ENCODE measurements at regions not wholly inside any gene's neighbourhood (a gene's known extent, or its start where the extent isn't known, plus 50 kb on each side); places are given as distances from the start of the nearest gene placed in this dataset.
"Not testable (repeated sequence)": the region's sequence is repeated elsewhere in the genome, so short reads cannot be mapped to it uniquely, and the experiment has no call there.

DNA sequence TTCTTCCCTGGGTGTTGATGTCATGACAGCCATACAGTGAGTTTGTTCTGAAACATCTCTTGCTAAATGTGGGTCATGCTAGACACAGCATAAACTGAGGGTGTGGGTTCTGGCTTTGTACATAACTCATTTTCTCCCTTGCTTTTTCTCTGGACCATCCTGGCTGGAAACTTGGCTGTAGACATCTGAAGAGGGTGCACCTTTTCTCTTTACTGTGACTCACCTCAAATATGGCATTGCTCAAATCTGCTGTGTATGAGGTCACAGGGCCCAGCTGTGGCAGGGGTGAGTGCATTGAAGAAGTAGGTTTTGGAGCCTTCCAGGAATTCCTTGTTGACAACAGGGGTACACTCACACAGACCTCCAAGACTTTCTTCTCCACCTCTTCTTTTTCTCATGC is 465.5 kb upstream of the AMELY start:
- no peaks in the 10 kb centered on the region for H3K79me2 ChIP-seq (ENCODE audit: insufficient read depth, low read length)
- TF ChIP-seq EZH2 (IDR thresholded peaks at IDR 0.05; ENCODE audit: borderline replicate concordance, low read length) = no peak
- TF ChIP-seq, protein P1, sequence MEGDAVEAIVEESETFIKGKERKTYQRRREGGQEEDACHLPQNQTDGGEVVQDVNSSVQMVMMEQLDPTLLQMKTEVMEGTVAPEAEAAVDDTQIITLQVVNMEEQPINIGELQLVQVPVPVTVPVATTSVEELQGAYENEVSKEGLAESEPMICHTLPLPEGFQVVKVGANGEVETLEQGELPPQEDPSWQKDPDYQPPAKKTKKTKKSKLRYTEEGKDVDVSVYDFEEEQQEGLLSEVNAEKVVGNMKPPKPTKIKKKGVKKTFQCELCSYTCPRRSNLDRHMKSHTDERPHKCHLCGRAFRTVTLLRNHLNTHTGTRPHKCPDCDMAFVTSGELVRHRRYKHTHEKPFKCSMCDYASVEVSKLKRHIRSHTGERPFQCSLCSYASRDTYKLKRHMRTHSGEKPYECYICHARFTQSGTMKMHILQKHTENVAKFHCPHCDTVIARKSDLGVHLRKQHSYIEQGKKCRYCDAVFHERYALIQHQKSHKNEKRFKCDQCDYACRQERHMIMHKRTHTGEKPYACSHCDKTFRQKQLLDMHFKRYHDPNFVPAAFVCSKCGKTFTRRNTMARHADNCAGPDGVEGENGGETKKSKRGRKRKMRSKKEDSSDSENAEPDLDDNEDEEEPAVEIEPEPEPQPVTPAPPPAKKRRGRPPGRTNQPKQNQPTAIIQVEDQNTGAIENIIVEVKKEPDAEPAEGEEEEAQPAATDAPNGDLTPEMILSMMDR (IDR thresholded peaks at IDR 0.05; ENCODE audit: low read length) = no peak
- no peak overlapping the region for H3K27ac ChIP-seq (ENCODE audit: low read depth, low read length, poor library complexity, severe bottlenecking)
- H3K4me2 ChIP-seq (ENCODE audit: low read length) = no peak overlapping the region
- H3K9me2 ChIP-seq (ENCODE audit: low read depth, low read length) = no peaks in the 10 kb centered on the region
- H4K20me1 ChIP-seq (ENCODE audit: insufficient read depth, low read length) = no peaks in the 10 kb centered on the region
- H3K36me3 ChIP-seq (ENCODE audit: insufficient read depth, low read length) = peaks cover 30% of the 10 kb centered on the region
- no peak overlapping the region for H2AFZ ChIP-seq (ENCODE audit: low read length)
- H3F3A ChIP-seq (ENCODE audit: insufficient read depth, low read length) = no peaks in the 10 kb centered on the region
- H3K4me3 ChIP-seq (ENCODE audit: low read depth, low read length, poor library complexity, severe bottlenecking) = no peak overlapping the region
- H3K4me1 ChIP-seq (ENCODE audit: insufficient read depth, low read length, severe bottlenecking) = no peaks in the 10 kb centered on the region
- no peaks in the 10 kb centered on the region for H3K9me3 ChIP-seq (ENCODE audit: low read length)
- H3K9ac ChIP-seq (ENCODE audit: low read length) = no peak overlapping the region
- H3K27me3 ChIP-seq (ENCODE audit: insufficient read depth, low read length) = no peaks in the 10 kb centered on the region

DNA sequence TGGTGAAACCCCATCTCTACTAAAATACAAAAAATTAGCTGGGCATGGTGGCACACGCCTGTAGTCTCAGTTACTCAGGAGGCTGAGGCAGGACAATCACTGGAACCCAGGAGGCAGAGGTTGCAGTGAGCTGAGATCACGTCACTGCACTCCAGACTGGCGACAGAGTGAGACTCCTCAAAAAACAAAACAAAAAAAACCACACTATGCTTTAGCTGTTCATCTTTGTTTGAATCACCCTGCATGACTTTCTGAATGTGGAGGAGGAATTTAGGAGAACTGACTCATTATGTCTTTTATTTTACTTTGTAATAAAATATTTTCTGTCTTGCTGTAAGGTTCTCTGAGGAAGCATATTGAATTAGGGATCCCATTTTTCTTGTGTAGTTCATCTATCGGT is 462.9 kb upstream of the AMELY start:
- not testable (repeated sequence) for H3K27ac ChIP-seq (ENCODE audit: low read depth, low read length, poor library complexity, severe bottlenecking); H3K27me3 ChIP-seq (ENCODE audit: insufficient read depth, low read length); H3K4me1 ChIP-seq (ENCODE audit: insufficient read depth, low read length, severe bottlenecking); H3K4me2 ChIP-seq (ENCODE audit: low read length); H4K20me1 ChIP-seq (ENCODE audit: insufficient read depth, low read length); H3K9ac ChIP-seq (ENCODE audit: low read length); H2AFZ ChIP-seq (ENCODE audit: low read length); H3K9me2 ChIP-seq (ENCODE audit: low read depth, low read length); H3K79me2 ChIP-seq (ENCODE audit: insufficient read depth, low read length); H3K4me3 ChIP-seq (ENCODE audit: low read depth, low read length, poor library complexity, severe bottlenecking); H3F3A ChIP-seq (ENCODE audit: insufficient read depth, low read length); H3K9me3 ChIP-seq (ENCODE audit: low read length)
- H3K36me3 ChIP-seq (ENCODE audit: insufficient read depth, low read length) = peaks cover 44% of the 10 kb centered on the region

DNA sequence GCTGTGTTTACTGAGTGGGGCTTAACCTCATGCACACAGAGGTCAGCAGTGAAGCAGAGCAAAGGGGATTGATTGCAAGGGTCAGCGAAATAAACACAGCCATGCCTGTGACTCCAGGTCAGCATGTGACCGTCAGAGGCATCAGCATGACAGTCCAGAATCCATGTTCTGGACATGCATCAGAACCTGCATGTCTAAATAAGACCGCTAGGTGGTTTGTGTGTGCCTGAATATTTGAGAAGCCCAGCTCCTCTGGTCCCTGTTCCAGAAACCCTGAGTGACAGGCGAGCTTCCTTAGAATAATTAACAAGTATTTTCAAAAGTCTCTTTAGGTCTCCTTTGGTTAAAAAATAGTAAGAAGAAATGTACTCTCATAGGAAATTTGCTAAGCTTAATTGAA is 460.4 kb upstream of the AMELY start:
- H3K4me2 ChIP-seq (ENCODE audit: low read length); H3K4me3 ChIP-seq (ENCODE audit: low read depth, low read length, poor library complexity, severe bottlenecking); H3K27ac ChIP-seq (ENCODE audit: low read depth, low read length, poor library complexity, severe bottlenecking); H4K20me1 ChIP-seq (ENCODE audit: insufficient read depth, low read length); H3K4me1 ChIP-seq (ENCODE audit: insufficient read depth, low read length, severe bottlenecking); H3K9ac ChIP-seq (ENCODE audit: low read length); H3K9me3 ChIP-seq (ENCODE audit: low read length); H3K79me2 ChIP-seq (ENCODE audit: insufficient read depth, low read length); H2AFZ ChIP-seq (ENCODE audit: low read length); H3F3A ChIP-seq (ENCODE audit: insufficient read depth, low read length); H3K27me3 ChIP-seq (ENCODE audit: insufficient read depth, low read length); H3K9me2 ChIP-seq (ENCODE audit: low read depth, low read length): not testable (repeated sequence)
- peaks cover 49% of the 10 kb centered on the region for H3K36me3 ChIP-seq (ENCODE audit: insufficient read depth, low read length)

DNA sequence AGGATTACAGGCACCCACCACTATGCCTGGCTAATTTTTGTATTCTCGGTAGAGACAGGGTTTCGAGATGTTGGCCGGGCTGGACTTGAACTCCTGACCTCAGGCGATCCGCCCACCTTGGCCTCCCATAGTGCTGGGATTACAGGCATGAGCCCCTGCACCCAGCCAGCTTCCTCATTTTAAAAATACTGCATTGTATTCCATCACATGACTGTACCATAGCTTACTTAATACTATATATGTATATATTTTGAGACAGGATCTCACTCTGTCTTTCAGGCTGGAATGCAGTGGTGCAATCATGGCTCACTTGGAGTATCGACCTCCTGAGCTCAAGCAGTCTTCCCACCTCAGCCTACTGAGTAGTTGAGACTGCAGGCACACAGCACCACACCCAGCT is 459.5 kb upstream of the AMELY start:
- H3K4me2 ChIP-seq (ENCODE audit: low read length); H3K27ac ChIP-seq (ENCODE audit: low read depth, low read length, poor library complexity, severe bottlenecking); H3K9me2 ChIP-seq (ENCODE audit: low read depth, low read length); H3K9ac ChIP-seq (ENCODE audit: low read length); H3F3A ChIP-seq (ENCODE audit: insufficient read depth, low read length); H3K79me2 ChIP-seq (ENCODE audit: insufficient read depth, low read length); H3K9me3 ChIP-seq (ENCODE audit: low read length); H3K27me3 ChIP-seq (ENCODE audit: insufficient read depth, low read length); H2AFZ ChIP-seq (ENCODE audit: low read length); H3K4me1 ChIP-seq (ENCODE audit: insufficient read depth, low read length, severe bottlenecking); H3K4me3 ChIP-seq (ENCODE audit: low read depth, low read length, poor library complexity, severe bottlenecking); H4K20me1 ChIP-seq (ENCODE audit: insufficient read depth, low read length): not testable (repeated sequence)
- H3K36me3 ChIP-seq (ENCODE audit: insufficient read depth, low read length) = peaks cover 44% of the 10 kb centered on the region

DNA sequence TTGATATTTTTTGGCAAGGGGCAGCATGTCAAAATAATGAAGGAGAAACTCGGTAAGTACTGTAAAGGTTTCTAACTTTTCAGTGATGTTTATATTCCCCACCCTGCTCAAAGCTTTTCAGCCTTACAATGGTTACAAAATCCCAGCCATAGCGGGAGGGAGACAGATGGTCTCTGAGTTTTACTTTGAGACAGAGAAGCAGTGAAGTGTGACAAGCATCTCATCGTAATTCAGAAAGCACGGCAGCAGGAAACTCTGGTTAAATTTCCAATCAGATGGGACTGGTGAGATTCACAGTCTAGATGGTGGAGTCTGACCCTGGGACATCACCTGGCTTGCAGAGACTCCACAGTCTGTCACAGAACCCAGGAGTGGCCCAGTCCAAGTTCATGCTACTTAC is 448.0 kb upstream of the AMELY start:
- H3K9me3 ChIP-seq (ENCODE audit: low read length) = no peaks in the 10 kb centered on the region
- H3K27ac ChIP-seq (ENCODE audit: low read depth, low read length, poor library complexity, severe bottlenecking) = peak overlapping the region; percentile 66
- no peaks in the 10 kb centered on the region for H3K27me3 ChIP-seq (ENCODE audit: insufficient read depth, low read length)
- H3K36me3 ChIP-seq (ENCODE audit: insufficient read depth, low read length) = peaks cover 66% of the 10 kb centered on the region
- no peaks in the 10 kb centered on the region for H3F3A ChIP-seq (ENCODE audit: insufficient read depth, low read length)
- H3K4me1 ChIP-seq (ENCODE audit: insufficient read depth, low read length, severe bottlenecking) = peaks cover 29% of the 10 kb centered on the region
- TF ChIP-seq EZH2 (IDR thresholded peaks at IDR 0.05; ENCODE audit: borderline replicate concordance, low read length) = no peak
- TF ChIP-seq, protein P1 (IDR thresholded peaks at IDR 0.05; ENCODE audit: low read length) = no peak
- H3K79me2 ChIP-seq (ENCODE audit: insufficient read depth, low read length) = no peaks in the 10 kb centered on the region
- no peaks in the 10 kb centered on the region for H4K20me1 ChIP-seq (ENCODE audit: insufficient read depth, low read length)
- no peak overlapping the region for H3K4me3 ChIP-seq (ENCODE audit: low read depth, low read length, poor library complexity, severe bottlenecking)
- no peaks in the 10 kb centered on the region for H3K9me2 ChIP-seq (ENCODE audit: low read depth, low read length)
- H2AFZ ChIP-seq (ENCODE audit: low read length) = no peak overlapping the region
- H3K4me2 ChIP-seq (ENCODE audit: low read length) = no peak overlapping the region
- no peak overlapping the region for H3K9ac ChIP-seq (ENCODE audit: low read length)
